Neutrophil (primary cell): ENCODE measurements at regions not wholly inside any gene's neighbourhood (a gene's known extent, or its start where the extent isn't known, plus 50 kb on each side); places are given as distances from the start of the nearest gene placed in this dataset.
"Not testable (repeated sequence)": the region's sequence is repeated elsewhere in the genome, so short reads cannot be mapped to it uniquely, and the experiment has no call there.

Source experiments
- H3K27ac ChIP-seq: fragments of 200-600 bp; sonication (generic); 2 replicates; pipeline ENCODE4 v1.5.1; 2016; ENCODE audit warnings: mild to moderate bottlenecking, moderate library complexity
- H3K27me3 ChIP-seq: fragments of 200-600 bp; sonication (generic); 2 replicates; pipeline ENCODE4 v1.6.0; 2016; ENCODE audit warnings: mild to moderate bottlenecking
- H3K36me3 ChIP-seq: fragments of 200-600 bp; sonication (generic); 2 replicates; pipeline ENCODE4 v1.5.1; 2017
- H3K4me1 ChIP-seq, 2 experiments: fragments of 200-600 bp in 1 of 2; sonication (generic) in 1 of 2; 1 replicate in 1 of 2; 2 replicates in 1 of 2; pipeline versions ENCODE4 v1.5.1 to v1.6.1; 2013 to 2016; ENCODE audit warnings: low read depth in 1 of 2, low read length in 1 of 2, mild to moderate bottlenecking in 1 of 2, moderate library complexity in 1 of 2; ENCODE audit not compliant: control insufficient read depth in 1 of 2, insufficient read depth in 1 of 2
- H3K4me3 ChIP-seq, 2 experiments: fragments of 200-600 bp in 1 of 2; sonication (generic) in 1 of 2; 1 replicate in 1 of 2; 2 replicates in 1 of 2; pipeline ENCODE4 v1.5.1; 2013 to 2016; ENCODE audit warnings: low read depth in 1 of 2, low read length in 1 of 2, mild to moderate bottlenecking in 1 of 2, moderate library complexity in 1 of 2
- H3K9me3 ChIP-seq: fragments of 200-600 bp; sonication (generic); 2 replicates; pipeline ENCODE4 v1.5.1; 2016
- CTCF ChIP-seq: fragments of 200-600 bp; sonication (generic); IDR thresholded peaks from 2 replicates; pipeline ENCODE4 v1.5.1; 2016; ENCODE audit warnings: antibody characterized with exemption

- Histone ChIP-seq H3K27me3 (no peaks in the 10 kb centered on the region), H3K4me1 (no peaks in the 10 kb centered on the region), H3K27ac (no peak overlapping the region), H3K9me3 (no peaks in the 10 kb centered on the region), H3K36me3 (no peaks in the 10 kb centered on the region), H3K4me3 (no peak overlapping the region)
- no peak for TF ChIP-seq CTCF
Measured at GRCh38 chr3:118529554-118529953, 505.1 kb downstream of the IGSF11 start.

GRCh38 chr3:118530350-118530922, 504.2 kb downstream of the IGSF11 start:
- Histone ChIP-seq H3K4me1 (no peaks in the 10 kb centered on the region), H3K27ac (no peak overlapping the region), H3K9me3 (no peaks in the 10 kb centered on the region), H3K36me3 (no peaks in the 10 kb centered on the region), H3K4me3 (no peak overlapping the region), H3K27me3 (no peaks in the 10 kb centered on the region)
- no peak for TF ChIP-seq CTCF

GRCh38 chr3:118530927-118531356, 503.7 kb downstream of the IGSF11 start:
- not testable (repeated sequence) for H3K27me3 ChIP-seq, H3K4me3 ChIP-seq, H3K27ac ChIP-seq, H3K4me1 ChIP-seq, H3K9me3 ChIP-seq, H3K36me3 ChIP-seq

- Histone ChIP-seq H3K4me1 (no peaks in the 10 kb centered on the region), H3K36me3 (no peaks in the 10 kb centered on the region), H3K9me3 (no peaks in the 10 kb centered on the region), H3K4me3 (no peak overlapping the region), H3K27me3 (no peaks in the 10 kb centered on the region), H3K27ac (no peak overlapping the region)
- TF ChIP-seq CTCF = no peak
Measured at GRCh38 chr3:118531816-118532215, 502.8 kb downstream of the IGSF11 start.

GRCh38 chr3:118533676-118534075, 501.0 kb downstream of the IGSF11 start:
- no peaks in the 10 kb centered on the region for H3K36me3 ChIP-seq

GRCh38 chr3:118534519-118534918, 500.1 kb downstream of the IGSF11 start:
- Histone ChIP-seq H3K4me1 (no peaks in the 10 kb centered on the region), H3K36me3 (no peaks in the 10 kb centered on the region), H3K4me3 (no peak overlapping the region), H3K27ac (no peak overlapping the region), H3K27me3 (no peaks in the 10 kb centered on the region), H3K9me3 (no peaks in the 10 kb centered on the region)
- TF ChIP-seq CTCF = no peak

More at GRCh38 chr3:118533676-118534075, 501.0 kb downstream of the IGSF11 start:
- Histone ChIP-seq H3K4me1 (no peaks in the 10 kb centered on the region), H3K27me3 (no peaks in the 10 kb centered on the region), H3K9me3 (no peaks in the 10 kb centered on the region), H3K4me3 (no peak overlapping the region), H3K27ac (no peak overlapping the region)
- TF ChIP-seq CTCF = no peak
